ENCODE measurements at regions not wholly inside any gene's neighbourhood (a gene's known extent, or its start where the extent isn't known, plus 50 kb on each side); places are given as distances from the start of the nearest gene placed in this dataset.

DNA sequence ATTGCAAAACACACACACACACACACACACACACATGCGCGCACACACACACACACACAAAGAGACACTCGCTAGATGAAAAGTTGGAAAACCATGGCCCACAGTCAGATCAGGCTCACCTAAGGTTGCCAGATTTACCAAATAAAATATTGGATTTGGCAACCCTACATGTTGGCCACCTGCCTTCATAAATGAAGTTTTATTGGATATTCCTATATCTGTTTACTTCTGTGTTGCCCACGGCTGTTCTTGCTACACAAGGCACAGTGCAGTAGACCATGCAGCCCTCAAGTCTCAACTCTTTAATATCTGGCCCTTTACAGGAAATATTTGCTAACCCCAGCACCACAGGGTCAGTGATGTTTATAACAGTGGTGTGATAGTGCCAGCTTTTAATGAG, 445.0 kb upstream of the PROK2 start:
- TF ChIP-seq, protein P1, sequence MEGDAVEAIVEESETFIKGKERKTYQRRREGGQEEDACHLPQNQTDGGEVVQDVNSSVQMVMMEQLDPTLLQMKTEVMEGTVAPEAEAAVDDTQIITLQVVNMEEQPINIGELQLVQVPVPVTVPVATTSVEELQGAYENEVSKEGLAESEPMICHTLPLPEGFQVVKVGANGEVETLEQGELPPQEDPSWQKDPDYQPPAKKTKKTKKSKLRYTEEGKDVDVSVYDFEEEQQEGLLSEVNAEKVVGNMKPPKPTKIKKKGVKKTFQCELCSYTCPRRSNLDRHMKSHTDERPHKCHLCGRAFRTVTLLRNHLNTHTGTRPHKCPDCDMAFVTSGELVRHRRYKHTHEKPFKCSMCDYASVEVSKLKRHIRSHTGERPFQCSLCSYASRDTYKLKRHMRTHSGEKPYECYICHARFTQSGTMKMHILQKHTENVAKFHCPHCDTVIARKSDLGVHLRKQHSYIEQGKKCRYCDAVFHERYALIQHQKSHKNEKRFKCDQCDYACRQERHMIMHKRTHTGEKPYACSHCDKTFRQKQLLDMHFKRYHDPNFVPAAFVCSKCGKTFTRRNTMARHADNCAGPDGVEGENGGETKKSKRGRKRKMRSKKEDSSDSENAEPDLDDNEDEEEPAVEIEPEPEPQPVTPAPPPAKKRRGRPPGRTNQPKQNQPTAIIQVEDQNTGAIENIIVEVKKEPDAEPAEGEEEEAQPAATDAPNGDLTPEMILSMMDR (IDR thresholded peaks at IDR 0.05; ENCODE audit: extremely low read depth in 1 of 2, insufficient read depth in 1 of 2, low read depth in 1 of 2, low read length in 2 of 2) = no peak
- TF ChIP-seq POLR2AphosphoS5 (IDR thresholded peaks at IDR 0.05; ENCODE audit: insufficient read depth, low read depth, low read length) (no peak), POLR2A (IDR thresholded peaks at IDR 0.05; ENCODE audit: low read depth, low read length) (no peak), FOS (IDR thresholded peaks at IDR 0.05; ENCODE audit: borderline replicate concordance, insufficient read depth, low read length) (no peak), EZH2 (IDR thresholded peaks at IDR 0.05; ENCODE audit: borderline replicate concordance, low read depth, low read length, severe bottlenecking) (no peak)

Measured in endothelial cell of umbilical vein (primary cell).